ENCODE measurements at regions not wholly inside any gene's neighbourhood (a gene's known extent, or its start where the extent isn't known, plus 50 kb on each side); places are given as distances from the start of the nearest gene placed in this dataset.

DNA sequence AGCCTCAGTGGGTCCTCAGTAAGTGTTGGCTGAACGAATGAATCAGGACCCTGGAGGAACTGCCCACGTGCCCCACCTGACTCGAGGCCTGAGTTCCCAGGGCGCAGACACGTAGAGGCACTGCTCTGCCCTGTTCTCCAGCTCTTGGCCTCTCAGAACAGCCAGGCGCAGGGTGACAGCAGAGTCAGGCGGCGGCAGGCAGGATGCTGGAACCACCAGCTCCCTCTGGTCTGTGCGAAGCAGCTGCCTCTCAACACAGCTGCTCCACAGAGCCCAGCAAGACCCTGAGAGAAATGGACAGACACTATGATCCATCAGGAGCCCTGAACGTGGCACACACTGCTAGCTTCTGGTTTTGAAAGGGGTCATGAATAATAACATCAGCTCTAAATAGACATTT lies 53.1 kb upstream of the BCO1 start:
- Mint-ChIP-seq H3K27ac (ENCODE audit: unreplicated experiment) (no peak overlapping the region), H3K4me3 (ENCODE audit: unreplicated experiment) (no peak overlapping the region), H3K9me3 (ENCODE audit: unreplicated experiment) (no peaks in the 10 kb centered on the region), H3K4me1 (ENCODE audit: unreplicated experiment) (peaks cover 14% of the 10 kb centered on the region), H3K27me3 (ENCODE audit: unreplicated experiment) (no peaks in the 10 kb centered on the region), H3K36me3 (ENCODE audit: unreplicated experiment) (no peaks in the 10 kb centered on the region)
- TF ChIP-seq, protein P1, sequence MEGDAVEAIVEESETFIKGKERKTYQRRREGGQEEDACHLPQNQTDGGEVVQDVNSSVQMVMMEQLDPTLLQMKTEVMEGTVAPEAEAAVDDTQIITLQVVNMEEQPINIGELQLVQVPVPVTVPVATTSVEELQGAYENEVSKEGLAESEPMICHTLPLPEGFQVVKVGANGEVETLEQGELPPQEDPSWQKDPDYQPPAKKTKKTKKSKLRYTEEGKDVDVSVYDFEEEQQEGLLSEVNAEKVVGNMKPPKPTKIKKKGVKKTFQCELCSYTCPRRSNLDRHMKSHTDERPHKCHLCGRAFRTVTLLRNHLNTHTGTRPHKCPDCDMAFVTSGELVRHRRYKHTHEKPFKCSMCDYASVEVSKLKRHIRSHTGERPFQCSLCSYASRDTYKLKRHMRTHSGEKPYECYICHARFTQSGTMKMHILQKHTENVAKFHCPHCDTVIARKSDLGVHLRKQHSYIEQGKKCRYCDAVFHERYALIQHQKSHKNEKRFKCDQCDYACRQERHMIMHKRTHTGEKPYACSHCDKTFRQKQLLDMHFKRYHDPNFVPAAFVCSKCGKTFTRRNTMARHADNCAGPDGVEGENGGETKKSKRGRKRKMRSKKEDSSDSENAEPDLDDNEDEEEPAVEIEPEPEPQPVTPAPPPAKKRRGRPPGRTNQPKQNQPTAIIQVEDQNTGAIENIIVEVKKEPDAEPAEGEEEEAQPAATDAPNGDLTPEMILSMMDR (IDR thresholded peaks at IDR 0.05): no peak
- no peak for DNase-seq (ENCODE audit: extremely low spot score, unreplicated experiment)

DNA sequence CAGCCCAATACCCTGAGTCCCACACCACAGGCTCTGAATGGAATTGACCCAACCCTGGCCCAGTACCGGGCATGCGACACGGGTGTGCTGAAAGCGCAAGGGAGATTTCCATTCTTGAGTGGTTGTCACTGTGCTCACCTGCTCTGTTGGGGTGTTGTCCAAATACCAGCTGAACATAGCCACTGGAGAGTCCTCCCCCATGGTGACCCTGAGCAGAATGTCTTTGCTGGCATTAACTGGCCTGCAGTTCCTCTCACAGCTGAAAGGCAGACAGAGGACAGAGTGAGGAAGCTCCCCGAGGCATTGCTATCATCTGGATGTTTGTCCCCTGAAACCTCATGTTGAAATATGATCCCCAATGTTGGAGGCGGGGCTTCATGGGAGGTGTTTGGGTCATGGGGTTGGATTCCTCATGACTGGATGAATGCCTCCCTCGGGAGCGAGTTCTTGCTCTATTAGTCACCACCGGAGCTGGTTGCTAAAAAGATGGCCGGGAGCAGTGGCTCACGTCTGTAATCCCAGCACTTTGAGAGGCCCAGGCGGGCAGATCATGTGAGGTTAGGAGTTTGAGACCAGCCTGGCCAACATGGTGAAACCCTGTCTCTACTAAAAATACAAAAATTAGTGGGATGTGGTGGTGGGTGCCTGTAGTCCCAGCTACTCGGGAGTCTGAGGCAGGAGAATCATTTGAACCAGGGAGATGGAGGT lies 57.3 kb upstream of the BCO1 start:
- H3K4me3 Mint-ChIP-seq (ENCODE audit: unreplicated experiment): peak overlapping the region; percentile 44
- H3K27ac Mint-ChIP-seq (ENCODE audit: unreplicated experiment): peak overlapping the region; percentile 92
- H3K27me3 Mint-ChIP-seq (ENCODE audit: unreplicated experiment): no peaks in the 10 kb centered on the region
- peak; percentile 91 for DNase-seq (ENCODE audit: extremely low spot score, unreplicated experiment)
- TF ChIP-seq, protein P1 (IDR thresholded peaks at IDR 0.05): no peak
- H3K36me3 Mint-ChIP-seq (ENCODE audit: unreplicated experiment): no peaks in the 10 kb centered on the region
- no peaks in the 10 kb centered on the region for H3K9me3 Mint-ChIP-seq (ENCODE audit: unreplicated experiment)
- peaks cover 13% of the 10 kb centered on the region for H3K4me1 Mint-ChIP-seq (ENCODE audit: unreplicated experiment)

DNA sequence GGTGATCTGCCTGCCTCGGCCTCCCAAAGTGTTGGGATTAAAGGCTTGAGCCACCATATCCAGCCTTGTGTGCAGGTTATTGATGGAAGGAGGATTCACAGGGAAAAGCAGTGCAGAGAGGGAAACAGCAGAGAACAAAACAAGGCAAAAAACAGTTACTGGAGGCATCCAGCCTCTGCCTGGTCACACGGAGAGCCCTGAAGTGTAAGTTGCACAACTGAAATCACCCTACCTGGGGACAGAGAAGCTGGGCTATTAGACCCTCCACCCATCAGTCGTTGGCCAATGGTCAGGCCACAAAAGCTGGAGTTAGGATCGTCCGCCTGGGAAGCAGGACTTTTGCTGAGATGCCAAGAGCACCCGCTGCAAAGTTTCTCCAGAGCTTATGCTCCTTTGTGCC lies 57.9 kb upstream of the BCO1 start:
- no peaks in the 10 kb centered on the region for H3K36me3 Mint-ChIP-seq (ENCODE audit: unreplicated experiment)
- H3K4me1 Mint-ChIP-seq (ENCODE audit: unreplicated experiment): peaks cover 13% of the 10 kb centered on the region
- no peaks in the 10 kb centered on the region for H3K27me3 Mint-ChIP-seq (ENCODE audit: unreplicated experiment)
- H3K4me3 Mint-ChIP-seq (ENCODE audit: unreplicated experiment): no peak overlapping the region
- H3K27ac Mint-ChIP-seq (ENCODE audit: unreplicated experiment): peak overlapping the region; percentile 92
- no peak for DNase-seq (ENCODE audit: extremely low spot score, unreplicated experiment)
- TF ChIP-seq, protein P1 (IDR thresholded peaks at IDR 0.05): no peak
- no peaks in the 10 kb centered on the region for H3K9me3 Mint-ChIP-seq (ENCODE audit: unreplicated experiment)

DNA sequence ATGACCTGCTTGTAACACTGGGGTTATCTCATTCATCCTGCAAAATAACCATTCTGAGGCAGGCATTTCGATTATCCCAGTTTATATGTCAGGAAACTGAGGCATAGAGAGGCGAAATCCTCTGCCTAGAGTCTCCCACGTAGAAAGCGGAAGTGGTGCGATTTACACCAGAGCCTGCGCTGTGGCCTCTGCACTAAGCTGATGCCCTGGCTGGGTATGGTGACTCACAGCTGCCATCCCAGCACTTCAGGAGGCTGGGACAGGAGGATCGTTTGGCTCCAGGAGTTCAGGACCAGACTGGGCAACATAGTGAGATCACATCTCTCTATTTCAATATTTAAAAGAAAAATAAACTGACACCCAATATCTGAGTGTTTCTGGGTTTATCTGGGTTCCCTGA lies 59.3 kb upstream of the BCO1 start:
- Mint-ChIP-seq H3K4me1 (ENCODE audit: unreplicated experiment) (peaks cover 17% of the 10 kb centered on the region), H3K27me3 (ENCODE audit: unreplicated experiment) (no peaks in the 10 kb centered on the region), H3K27ac (ENCODE audit: unreplicated experiment) (no peak overlapping the region), H3K36me3 (ENCODE audit: unreplicated experiment) (no peaks in the 10 kb centered on the region), H3K4me3 (ENCODE audit: unreplicated experiment) (no peak overlapping the region), H3K9me3 (ENCODE audit: unreplicated experiment) (no peaks in the 10 kb centered on the region)
- TF ChIP-seq, protein P1 (IDR thresholded peaks at IDR 0.05): no peak
- no peak for DNase-seq (ENCODE audit: extremely low spot score, unreplicated experiment)

DNA sequence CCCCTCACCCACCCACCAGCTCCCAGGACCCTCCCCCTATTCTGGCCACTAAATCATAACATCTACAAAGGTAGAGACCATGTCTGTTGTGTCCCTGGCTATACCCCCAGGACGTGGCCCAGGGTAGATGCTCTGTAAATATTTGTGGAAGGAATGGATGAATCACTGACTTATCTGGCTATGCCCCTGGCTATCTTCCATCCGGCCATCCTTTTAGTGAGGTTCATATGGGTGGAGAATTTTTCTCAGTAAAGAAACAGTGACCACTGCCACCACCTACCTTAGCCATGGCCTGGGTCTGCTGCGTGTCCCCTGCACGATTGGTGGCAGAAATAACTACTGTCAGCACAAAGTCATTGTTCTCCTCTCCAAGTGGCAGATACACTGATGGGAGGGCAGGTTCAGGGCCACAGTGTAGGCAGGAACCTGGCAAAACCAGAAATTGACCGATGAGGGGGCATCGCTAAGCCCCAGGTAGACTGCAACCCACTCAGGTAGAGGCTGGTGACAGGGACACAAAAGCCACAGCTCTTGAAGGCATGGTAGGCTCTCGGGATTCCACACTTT lies 63.1 kb upstream of the BCO1 start:
- H3K4me1 Mint-ChIP-seq (ENCODE audit: unreplicated experiment): peaks cover 3% of the 10 kb centered on the region
- H3K27me3 Mint-ChIP-seq (ENCODE audit: unreplicated experiment): peaks cover 3% of the 10 kb centered on the region
- TF ChIP-seq, protein P1 (IDR thresholded peaks at IDR 0.05): no peak
- DNase-seq (ENCODE audit: extremely low spot score, unreplicated experiment): no peak
- H3K4me3 Mint-ChIP-seq (ENCODE audit: unreplicated experiment): no peak overlapping the region
- H3K36me3 Mint-ChIP-seq (ENCODE audit: unreplicated experiment): no peaks in the 10 kb centered on the region
- H3K27ac Mint-ChIP-seq (ENCODE audit: unreplicated experiment): no peak overlapping the region
- H3K9me3 Mint-ChIP-seq (ENCODE audit: unreplicated experiment): no peaks in the 10 kb centered on the region
